Epithelial cell of esophagus (primary cell): ENCODE measurements at regions not wholly inside any gene's neighbourhood (a gene's known extent, or its start where the extent isn't known, plus 50 kb on each side); places are given as distances from the start of the nearest gene placed in this dataset.

Experiments
- DNase-seq: peaks from one replicate; pipeline ENCODE4 v3.0.0; 2010; ENCODE audit warnings: low read depth
- H3K4me3 ChIP-seq: 2 replicates; pipeline ENCODE4 v1.5.1; 2011; ENCODE audit warnings: mild to moderate bottlenecking, low read length, control low read depth
- TF ChIP-seq, protein P1 (sequence below): IDR thresholded peaks from 2 replicates; pipeline ENCODE4 v1.5.1; 2011; ENCODE audit warnings: low read depth, mild to moderate bottlenecking, low read length, control low read depth, inconsistent platforms; ENCODE audit not compliant: insufficient read depth; ENCODE audit errors: missing control alignments

- TF ChIP-seq, protein P1, sequence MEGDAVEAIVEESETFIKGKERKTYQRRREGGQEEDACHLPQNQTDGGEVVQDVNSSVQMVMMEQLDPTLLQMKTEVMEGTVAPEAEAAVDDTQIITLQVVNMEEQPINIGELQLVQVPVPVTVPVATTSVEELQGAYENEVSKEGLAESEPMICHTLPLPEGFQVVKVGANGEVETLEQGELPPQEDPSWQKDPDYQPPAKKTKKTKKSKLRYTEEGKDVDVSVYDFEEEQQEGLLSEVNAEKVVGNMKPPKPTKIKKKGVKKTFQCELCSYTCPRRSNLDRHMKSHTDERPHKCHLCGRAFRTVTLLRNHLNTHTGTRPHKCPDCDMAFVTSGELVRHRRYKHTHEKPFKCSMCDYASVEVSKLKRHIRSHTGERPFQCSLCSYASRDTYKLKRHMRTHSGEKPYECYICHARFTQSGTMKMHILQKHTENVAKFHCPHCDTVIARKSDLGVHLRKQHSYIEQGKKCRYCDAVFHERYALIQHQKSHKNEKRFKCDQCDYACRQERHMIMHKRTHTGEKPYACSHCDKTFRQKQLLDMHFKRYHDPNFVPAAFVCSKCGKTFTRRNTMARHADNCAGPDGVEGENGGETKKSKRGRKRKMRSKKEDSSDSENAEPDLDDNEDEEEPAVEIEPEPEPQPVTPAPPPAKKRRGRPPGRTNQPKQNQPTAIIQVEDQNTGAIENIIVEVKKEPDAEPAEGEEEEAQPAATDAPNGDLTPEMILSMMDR: no peak
- H3K4me3 ChIP-seq: no peak overlapping the region
- no peak for DNase-seq
Observed at GRCh38 chr7:12766416-12766815, 79.0 kb downstream of the ARL4A start.

DNA sequence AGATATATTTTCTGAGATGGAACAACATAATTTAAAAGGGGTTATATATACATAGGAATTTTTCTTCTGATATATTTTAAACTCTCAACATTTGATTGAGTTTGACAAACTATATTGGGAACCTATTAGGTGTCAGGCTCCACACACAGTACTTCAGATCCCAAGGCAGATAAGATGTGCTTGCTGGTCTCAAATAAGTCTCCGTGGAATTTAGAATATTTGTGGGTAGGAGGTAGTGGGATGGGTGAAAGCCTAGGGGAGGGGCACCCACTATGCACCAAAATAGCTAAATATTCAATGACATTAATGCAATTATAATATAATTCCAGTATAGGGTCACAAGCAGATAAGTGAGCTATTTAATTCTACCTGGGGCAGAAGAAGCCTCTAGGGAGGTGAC is 81.5 kb downstream of the ARL4A start:
- no peak overlapping the region for H3K4me3 ChIP-seq
- TF ChIP-seq, protein P1: no peak
- DNase-seq: no peak

- peak; percentile 35 for DNase-seq
- H3K4me3 ChIP-seq: no peak overlapping the region
- TF ChIP-seq, protein P1: no peak
Observed at GRCh38 chr7:12769444-12769843, 82.0 kb downstream of the ARL4A start.

DNA sequence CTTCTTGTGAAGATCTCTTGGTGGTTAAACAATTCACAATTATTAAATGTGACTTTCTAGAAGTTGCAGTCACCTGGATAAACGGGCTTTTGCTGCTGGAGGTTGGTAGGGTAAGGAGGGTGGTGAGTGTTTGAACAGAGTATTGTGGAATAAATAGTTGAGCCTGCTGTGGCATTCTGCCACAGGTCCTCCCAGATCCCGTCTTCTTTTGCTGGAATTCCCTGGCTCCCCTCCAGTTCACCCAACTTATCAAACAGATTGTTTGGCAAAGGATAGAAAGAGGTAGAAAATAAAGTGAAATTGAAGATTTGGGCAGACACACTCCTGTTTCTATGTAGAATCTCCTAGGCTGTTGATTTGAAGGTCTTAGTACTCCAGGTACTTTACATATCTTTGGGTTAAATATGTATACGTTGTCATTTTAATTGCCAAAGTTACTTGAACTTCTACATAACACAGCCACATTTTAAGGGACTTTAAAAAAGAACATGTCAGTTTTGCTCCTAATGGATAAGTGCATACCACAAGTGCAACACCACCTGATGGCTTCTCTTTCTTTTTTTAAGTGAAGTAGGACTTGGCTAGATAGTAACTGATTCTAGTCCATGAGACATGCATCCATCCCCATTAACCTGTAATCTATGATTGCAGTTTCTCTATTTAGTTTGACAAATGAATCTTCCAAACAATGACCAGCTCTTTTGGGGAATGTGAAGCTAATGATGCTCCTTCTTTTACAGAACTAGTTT is 83.0 kb downstream of the ARL4A start:
- H3K4me3 ChIP-seq: no peak overlapping the region
- DNase-seq: peak; percentile 13
- TF ChIP-seq, protein P1: no peak

- DNase-seq: peak; percentile 5
- TF ChIP-seq, protein P1: no peak
- no peak overlapping the region for H3K4me3 ChIP-seq
Observed at GRCh38 chr7:12771378-12771877, 84.0 kb downstream of the ARL4A start.

- DNase-seq: no peak
- H3K4me3 ChIP-seq: no peak overlapping the region
- TF ChIP-seq, protein P1: no peak
Observed at GRCh38 chr7:12772768-12773167, 85.3 kb downstream of the ARL4A start.

GRCh38 chr7:12777257-12777656 is 89.8 kb downstream of the ARL4A start:
- H3K4me3 ChIP-seq: no peak overlapping the region
- no peak for DNase-seq
- TF ChIP-seq, protein P1: no peak
